Mesenchymal stem cell (in vitro differentiated cells and primary cell): ENCODE measurements at regions not wholly inside any gene's neighbourhood (a gene's known extent, or its start where the extent isn't known, plus 50 kb on each side); places are given as distances from the start of the nearest gene placed in this dataset.
"Not testable (repeated sequence)": the region's sequence is repeated elsewhere in the genome, so short reads cannot be mapped to it uniquely, and the experiment has no call there.

Source experiments
- DNase-seq: peaks from one replicate; pipeline ENCODE4 v3.0.0-alpha.2; 2013
- H2AFZ ChIP-seq: one replicate; pipeline ENCODE4 v1.6.1; 2013; ENCODE audit warnings: low read depth, mild to moderate bottlenecking, control low read depth, inconsistent platforms, low read length, moderate library complexity
- H2AK5ac ChIP-seq: 2 replicates; pipeline ENCODE4 v1.6.1; 2013; ENCODE audit warnings: low read length, moderate library complexity, mild to moderate bottlenecking, inconsistent platforms; ENCODE audit not compliant: severe bottlenecking
- H2BK120ac ChIP-seq: one replicate; pipeline ENCODE4 v1.6.1; 2013; ENCODE audit warnings: low read depth, mild to moderate bottlenecking, inconsistent platforms, low read length, moderate library complexity
- H2BK12ac ChIP-seq, 2 experiments: one replicate each; pipeline ENCODE4 v1.6.1; 2013; ENCODE audit warnings: inconsistent platforms in 2 of 2, low read length in 2 of 2, mild to moderate bottlenecking in 2 of 2, moderate library complexity in 2 of 2, control low read depth in 1 of 2
- H2BK15ac ChIP-seq: one replicate; pipeline ENCODE4 v1.6.1; 2013; ENCODE audit warnings: mild to moderate bottlenecking, low read depth, inconsistent platforms; ENCODE audit not compliant: poor library complexity, severe bottlenecking
- H2BK5ac ChIP-seq: 2 replicates; pipeline ENCODE4 v1.6.1; 2013; ENCODE audit warnings: low read depth, mild to moderate bottlenecking, low read length, control low read depth, inconsistent platforms; ENCODE audit not compliant: poor library complexity, severe bottlenecking
- H3K14ac ChIP-seq, 2 experiments: one replicate each; pipeline ENCODE4 v1.6.1; 2013; ENCODE audit warnings: inconsistent platforms in 2 of 2, low read length in 2 of 2, control low read depth in 1 of 2, mild to moderate bottlenecking in 1 of 2, moderate library complexity in 1 of 2
- H3K18ac ChIP-seq, 2 experiments: one replicate each; pipeline ENCODE4 v1.6.1; 2013; ENCODE audit warnings: inconsistent platforms in 2 of 2, low read length in 2 of 2, control low read depth in 1 of 2, low read depth in 1 of 2, mild to moderate bottlenecking in 1 of 2
- H3K23ac ChIP-seq, 2 experiments: one replicate each; pipeline ENCODE4 v1.6.1; 2013; ENCODE audit warnings: inconsistent platforms in 2 of 2, low read length in 2 of 2, mild to moderate bottlenecking in 2 of 2, moderate library complexity in 2 of 2, control low read depth in 1 of 2
- H3K27ac ChIP-seq: 2 replicates; pipeline ENCODE4 v1.5.1; 2013; ENCODE audit warnings: mild to moderate bottlenecking, moderate library complexity, low read length, control low read depth, inconsistent platforms; ENCODE audit not compliant: poor library complexity, severe bottlenecking
- H3K27me3 ChIP-seq, 2 experiments: 2 replicates each; pipeline versions ENCODE4 v1.6.1 to v1.7.0; 2013; ENCODE audit warnings: low read length in 2 of 2, mild to moderate bottlenecking in 2 of 2, moderate library complexity in 2 of 2, control low read depth in 1 of 2, inconsistent platforms in 1 of 2; ENCODE audit not compliant: control insufficient read depth in 1 of 2, insufficient read depth in 1 of 2
- H3K36me3 ChIP-seq, 2 experiments: 2 replicates each; pipeline versions ENCODE4 v1.6.1 to v1.7.0; 2013; ENCODE audit warnings: low read length in 2 of 2, control low read depth in 1 of 2, inconsistent platforms in 1 of 2, low read depth in 1 of 2, mild to moderate bottlenecking in 1 of 2; ENCODE audit not compliant: insufficient read depth in 2 of 2, control insufficient read depth in 1 of 2
- H3K4ac ChIP-seq, 2 experiments: one replicate each; pipeline ENCODE4 v1.6.1; 2013; ENCODE audit warnings: inconsistent platforms in 2 of 2, low read length in 2 of 2, mild to moderate bottlenecking in 2 of 2, moderate library complexity in 2 of 2, control low read depth in 1 of 2, low read depth in 1 of 2
- H3K4me1 ChIP-seq: 2 replicates; pipeline ENCODE4 v1.6.1; 2013; ENCODE audit warnings: low read depth, low read length, control low read depth; ENCODE audit not compliant: control insufficient read depth, insufficient read depth
- H3K4me2 ChIP-seq: 2 replicates; pipeline ENCODE4 v1.6.1; 2013; ENCODE audit warnings: low read length, mild to moderate bottlenecking, inconsistent platforms; ENCODE audit not compliant: poor library complexity, severe bottlenecking
- H3K4me3 ChIP-seq, 2 experiments: 2 replicates each; pipeline versions ENCODE4 v1.5.1 to v1.7.0; 2013; ENCODE audit warnings: low read length in 2 of 2, mild to moderate bottlenecking in 2 of 2, control low read depth in 1 of 2, low read depth in 1 of 2; ENCODE audit not compliant: insufficient read depth in 1 of 2
- H3K79me1 ChIP-seq: replicated peaks from 2 replicates; pipeline ENCODE4 v1.6.1; 2013; ENCODE audit warnings: mild to moderate bottlenecking, control low read depth, low read length, inconsistent platforms; ENCODE audit not compliant: poor library complexity, severe bottlenecking
- H3K9ac ChIP-seq: 2 replicates; pipeline ENCODE4 v1.7.0; 2013; ENCODE audit warnings: mild to moderate bottlenecking, low read length, moderate library complexity
- H3K9me3 ChIP-seq: 2 replicates; pipeline ENCODE4 v1.7.0; 2013; ENCODE audit warnings: mild to moderate bottlenecking, low read length; ENCODE audit not compliant: control insufficient read depth
- H4K8ac ChIP-seq: one replicate; pipeline ENCODE4 v1.6.1; 2013; ENCODE audit warnings: inconsistent platforms, mild to moderate bottlenecking, low read length, moderate library complexity
- H4K91ac ChIP-seq: one replicate; pipeline ENCODE4 v1.6.1; 2013; ENCODE audit warnings: mild to moderate bottlenecking, low read length, inconsistent platforms
- WGBS: methylation state at CpG from one replicate; pipeline ENCODE4 v1.1.7; 2013; ENCODE audit warnings: mixed read lengths; 5-methylcytosine and 5-hydroxymethylcytosine counted together

DNA sequence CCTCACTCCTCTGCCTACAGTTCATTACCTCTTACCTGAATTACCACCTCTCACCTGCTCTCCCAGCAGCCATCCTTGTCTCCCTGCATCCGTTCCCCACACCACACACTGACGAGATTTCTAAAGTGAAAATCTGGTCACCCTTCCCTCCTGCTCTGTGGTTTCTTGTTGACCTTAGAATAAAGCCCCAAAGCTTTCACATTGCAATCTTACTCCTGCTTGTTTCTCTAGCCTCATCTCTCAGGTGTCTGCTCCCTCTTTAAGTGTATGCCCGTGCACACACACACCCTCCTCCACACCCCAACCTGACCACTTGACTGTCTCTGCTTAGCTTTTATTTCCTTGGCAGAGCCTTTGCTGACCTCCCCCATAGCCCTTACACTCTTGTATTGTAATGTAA lies 122.0 kb upstream of the SKOR2 start:
- H3K36me3 ChIP-seq = no peaks in the 10 kb centered on the region

GRCh38 chr18:47370052-47370451 lies 118.6 kb upstream of the SKOR2 start:
- Histone ChIP-seq H2AFZ (no peak overlapping the region), H3K79me1 (no peaks in the 10 kb centered on the region), H2BK120ac (no peak overlapping the region), H4K8ac (no peak overlapping the region), H3K27me3 (peaks cover 0 to 12% of the 10 kb centered on the region in 2 experiments), H4K91ac (no peak overlapping the region), H3K4me1 (no peaks in the 10 kb centered on the region), H3K4me3 (no peak overlapping the region), H3K14ac (no peak overlapping the region), H3K4me2 (no peak overlapping the region), H2BK12ac (no peak overlapping the region), H3K23ac (no peak overlapping the region), H3K27ac (no peak overlapping the region), H3K18ac (no peak overlapping the region), H3K9me3 (peaks cover 3% of the 10 kb centered on the region), H2AK5ac (no peak overlapping the region), H2BK15ac (no peak overlapping the region), H2BK5ac (no peak overlapping the region), H3K36me3 (no peaks in the 10 kb centered on the region), H3K9ac (no peak overlapping the region), H3K4ac (no peak overlapping the region)
- no peak for DNase-seq
- 57% methylated on average over 1 of the region's 2 CpGs for WGBS

More for the DNA sequence above, 122.0 kb upstream of the SKOR2 start:
- H3K27ac ChIP-seq = no peak overlapping the region
- H2BK12ac ChIP-seq = no peak overlapping the region
- DNase-seq = no peak
- no peaks in the 10 kb centered on the region for H3K9me3 ChIP-seq
- H2AK5ac ChIP-seq = no peak overlapping the region
- H3K4me1 ChIP-seq = no peaks in the 10 kb centered on the region
- H4K91ac ChIP-seq = no peak overlapping the region
- H3K14ac ChIP-seq = no peak overlapping the region
- no peak overlapping the region for H3K18ac ChIP-seq
- H2BK15ac ChIP-seq = no peak overlapping the region
- H3K4ac ChIP-seq = no peak overlapping the region
- no peak overlapping the region for H3K4me3 ChIP-seq
- H3K23ac ChIP-seq = no peak overlapping the region
- WGBS = 85% methylated on average over 3 of the region's 3 CpGs
- H2BK5ac ChIP-seq = no peak overlapping the region
- no peaks in the 10 kb centered on the region for H3K79me1 ChIP-seq
- H4K8ac ChIP-seq = no peak overlapping the region
- no peak overlapping the region for H3K9ac ChIP-seq
- no peak overlapping the region for H3K4me2 ChIP-seq
- no peak overlapping the region for H2BK120ac ChIP-seq
- peaks cover 0 to 18% of the 10 kb centered on the region in 2 experiments for H3K27me3 ChIP-seq
- no peak overlapping the region for H2AFZ ChIP-seq

DNA sequence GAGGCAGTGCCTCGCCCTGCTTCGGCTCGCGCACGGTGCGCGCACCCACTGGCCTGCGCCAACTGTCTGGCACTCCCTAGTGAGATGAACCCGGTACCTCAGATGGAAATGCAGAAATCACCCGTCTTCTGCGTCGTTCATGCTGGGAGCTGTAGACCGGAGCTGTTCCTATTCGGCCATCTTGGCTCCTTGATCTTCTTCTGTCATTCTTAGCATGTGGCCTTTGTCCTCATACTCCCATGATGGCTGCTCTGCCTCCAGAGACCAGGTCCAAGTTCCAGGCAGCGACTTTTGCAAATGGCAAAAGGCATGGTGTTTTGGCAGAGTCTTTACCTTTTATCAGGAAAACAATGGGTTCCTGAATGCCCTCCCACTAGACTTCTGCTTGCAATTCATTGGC lies 102.6 kb upstream of the SKOR2 start:
- H3K4me3 ChIP-seq, H3K9me3 ChIP-seq, H2BK12ac ChIP-seq, H3K4me1 ChIP-seq, H3K18ac ChIP-seq, H2AFZ ChIP-seq, H3K27ac ChIP-seq, H3K36me3 ChIP-seq, H3K79me1 ChIP-seq, H2AK5ac ChIP-seq, H4K8ac ChIP-seq, DNase-seq, H3K14ac ChIP-seq, H3K23ac ChIP-seq, H3K9ac ChIP-seq, H2BK15ac ChIP-seq, H3K4ac ChIP-seq, H2BK5ac ChIP-seq, H2BK120ac ChIP-seq, H3K4me2 ChIP-seq, H3K27me3 ChIP-seq, H4K91ac ChIP-seq: not testable (repeated sequence)
- WGBS = 88% methylated on average over 15 of the region's 15 CpGs

DNA sequence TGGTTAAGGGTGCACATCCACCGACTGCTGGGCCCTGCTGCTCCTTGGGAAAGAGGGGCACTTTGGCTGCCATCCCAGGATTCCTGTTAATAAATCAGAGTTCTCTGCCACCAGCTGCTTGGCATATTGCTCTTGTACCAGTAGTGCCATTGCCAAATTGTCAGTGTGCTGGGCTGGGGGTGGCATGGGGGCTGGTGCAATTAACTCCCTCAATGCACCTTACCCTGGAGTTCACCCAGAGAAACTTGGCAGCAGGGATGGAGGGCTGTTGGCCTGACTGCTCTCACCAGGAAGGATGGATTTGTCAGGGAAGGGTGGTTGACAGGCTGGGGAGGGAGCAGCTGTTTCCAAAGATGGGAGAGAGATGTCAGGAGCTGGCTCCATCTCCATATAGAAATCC lies 94.6 kb upstream of the SKOR2 start:
- 79% methylated on average over 1 of the region's 1 CpG for WGBS
- Histone ChIP-seq H3K23ac (no peak overlapping the region), H3K18ac (no peak overlapping the region), H3K4me1 (no peaks in the 10 kb centered on the region), H3K4me3 (no peak overlapping the region), H2BK15ac (no peak overlapping the region), H2BK5ac (no peak overlapping the region), H3K9me3 (no peaks in the 10 kb centered on the region), H4K91ac (no peak overlapping the region), H3K4ac (no peak overlapping the region), H3K27ac (no peak overlapping the region), H2AFZ (no peak overlapping the region), H2BK12ac (no peak overlapping the region), H3K79me1 (no peaks in the 10 kb centered on the region), H3K27me3 (no peaks in the 10 kb centered on the region), H4K8ac (no peak overlapping the region), H2BK120ac (no peak overlapping the region), H3K4me2 (no peak overlapping the region), H3K9ac (no peak overlapping the region), H3K36me3 (no peaks in the 10 kb centered on the region), H3K14ac (no peak overlapping the region), H2AK5ac (no peak overlapping the region)
- no peak for DNase-seq
